OCI-LY1 (cell line): ENCODE measurements at regions not wholly inside any gene's neighbourhood (a gene's known extent, or its start where the extent isn't known, plus 50 kb on each side); places are given as distances from the start of the nearest gene placed in this dataset.

Experiments used
- CTCF ChIP-seq: fragments of 200-600 bp; sonication (generic), shearing (Covaris generic); IDR thresholded peaks from 2 replicates; pipeline ENCODE4 v1.5.1; 2017; ENCODE audit warnings: mild to moderate bottlenecking, antibody characterized with exemption, low read length, moderate library complexity, mixed read lengths
- EZH2 ChIP-seq: fragments of 200-600 bp; sonication (generic), shearing (Covaris generic); IDR thresholded peaks from 2 replicates; pipeline ENCODE4 v1.8.0; 2017; ENCODE audit warnings: borderline replicate concordance, mixed run types, mild to moderate bottlenecking, antibody characterized with exemption, low read length, moderate library complexity, mixed read lengths

- no peak for TF ChIP-seq CTCF
- TF ChIP-seq EZH2: no peak
Measured at GRCh38 chr20:22058746-22059145, 353.3 kb downstream of the PAX1 start.
